ENCODE measurements at regions not wholly inside any gene's neighbourhood (a gene's known extent, or its start where the extent isn't known, plus 50 kb on each side); places are given as distances from the start of the nearest gene placed in this dataset.
"Not testable (repeated sequence)": the region's sequence is repeated elsewhere in the genome, so short reads cannot be mapped to it uniquely, and the experiment has no call there.

DNA sequence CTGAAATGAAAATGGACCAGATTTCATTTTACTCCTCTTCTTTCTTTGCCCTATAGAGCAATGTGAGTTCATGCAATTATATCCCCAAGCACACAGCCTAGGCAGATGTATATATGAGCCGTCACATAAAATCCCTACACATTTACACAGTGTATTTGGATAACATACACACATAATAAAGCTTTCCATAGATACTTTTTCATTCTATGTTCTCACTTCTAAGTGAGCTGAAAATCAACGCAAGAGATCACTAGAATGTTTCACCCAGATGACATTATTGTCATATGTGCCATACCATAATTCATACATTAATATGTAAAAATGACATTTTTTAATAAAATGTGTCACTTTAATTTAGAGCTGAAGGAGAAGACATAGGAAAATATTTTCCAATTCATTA is 129.4 kb downstream of the INHBA start:
- CTCF ChIA-PET: no interaction called here
- intact Hi-C loops (cut with micrococcal nuclease): no loop called here
- peaks cover 2% of the 10 kb centered on the region for H3K36me3 Mint-ChIP-seq
- no peak overlapping the region for H3K27ac Mint-ChIP-seq
- H3K4me1 Mint-ChIP-seq (ENCODE audit: low read depth): no peaks in the 10 kb centered on the region
- no peak overlapping the region for H3K4me3 Mint-ChIP-seq
- peaks cover 2% of the 10 kb centered on the region for H3K9me3 Mint-ChIP-seq
- DNase-seq: no peak
- H3K27me3 Mint-ChIP-seq: no peaks in the 10 kb centered on the region
- POLR2A ChIA-PET: no interaction called here

DNA sequence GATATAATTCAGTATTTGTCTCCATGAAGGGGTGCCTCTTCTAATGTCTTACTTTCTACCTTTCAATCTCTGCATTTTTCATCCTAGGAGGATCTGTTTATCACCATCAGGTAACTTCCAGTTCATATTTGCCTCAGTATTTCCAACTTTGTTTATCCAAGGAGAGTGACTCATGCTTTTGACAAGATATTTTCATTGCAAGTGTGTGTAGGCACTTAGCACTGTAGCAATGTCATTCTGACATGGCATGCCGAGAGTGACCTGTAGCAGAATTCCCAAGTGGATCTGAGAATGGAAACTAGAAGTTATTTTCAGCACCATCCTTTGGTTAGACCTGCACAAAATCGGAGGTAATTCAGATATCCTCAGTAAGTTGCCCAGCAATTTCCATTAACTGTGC is 129.9 kb downstream of the INHBA start:
- POLR2A ChIA-PET: no interaction called here
- Mint-ChIP-seq H3K9me3 (peaks cover 2% of the 10 kb centered on the region), H3K4me1 (ENCODE audit: low read depth) (no peaks in the 10 kb centered on the region), H3K27ac (no peak overlapping the region), H3K27me3 (no peaks in the 10 kb centered on the region), H3K4me3 (no peak overlapping the region), H3K36me3 (peaks cover 2% of the 10 kb centered on the region)
- DNase-seq: no peak
- intact Hi-C loops (cut with micrococcal nuclease): no loop called here
- CTCF ChIA-PET: no interaction called here

DNA sequence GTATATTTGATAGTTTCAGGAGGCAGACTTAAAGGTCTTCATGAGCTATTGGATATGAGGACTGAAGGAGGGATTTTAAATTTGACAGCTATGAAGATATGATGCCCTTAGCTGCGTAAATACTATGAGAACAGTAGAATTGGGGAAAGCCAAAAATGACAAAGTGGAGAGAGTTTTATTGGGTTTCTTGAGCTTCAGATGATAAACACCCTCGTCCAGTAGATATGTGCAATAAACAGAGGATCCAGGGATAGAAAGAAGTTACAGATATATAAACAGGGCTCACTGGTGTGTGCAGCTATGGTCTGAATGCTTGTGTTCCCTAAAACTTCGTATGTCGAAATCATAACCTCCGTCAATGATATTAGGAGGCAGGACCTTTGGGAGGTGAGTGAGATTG is 131.3 kb downstream of the INHBA start:
- POLR2A ChIA-PET: no interaction called here
- H3K27me3 Mint-ChIP-seq: no peaks in the 10 kb centered on the region
- H3K4me1 Mint-ChIP-seq (ENCODE audit: low read depth): no peaks in the 10 kb centered on the region
- DNase-seq: no peak
- intact Hi-C loops (cut with micrococcal nuclease): no loop called here
- no peak overlapping the region for H3K27ac Mint-ChIP-seq
- H3K4me3 Mint-ChIP-seq: no peak overlapping the region
- CTCF ChIA-PET: no interaction called here
- H3K9me3 Mint-ChIP-seq: no peaks in the 10 kb centered on the region
- H3K36me3 Mint-ChIP-seq: peaks cover 2% of the 10 kb centered on the region

DNA sequence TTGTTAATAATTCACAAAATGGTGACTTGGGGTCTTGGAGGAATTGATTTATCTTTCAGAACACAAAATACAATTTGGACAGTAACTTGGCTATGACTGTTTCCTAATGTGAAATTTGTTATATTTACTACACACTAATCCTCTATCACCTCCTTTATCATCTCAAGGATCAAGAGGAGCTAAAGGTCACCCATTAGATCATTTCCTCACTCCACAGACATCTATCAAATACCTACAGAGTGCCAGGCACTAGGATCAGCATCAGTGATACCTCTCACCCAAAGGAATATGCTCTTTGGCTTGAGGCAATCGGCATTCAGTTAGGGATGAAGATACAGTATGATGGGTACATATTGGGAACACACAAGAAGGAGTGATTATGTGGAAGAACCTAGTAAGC is 132.1 kb downstream of the INHBA start:
- H3K36me3 Mint-ChIP-seq: no peaks in the 10 kb centered on the region

DNA sequence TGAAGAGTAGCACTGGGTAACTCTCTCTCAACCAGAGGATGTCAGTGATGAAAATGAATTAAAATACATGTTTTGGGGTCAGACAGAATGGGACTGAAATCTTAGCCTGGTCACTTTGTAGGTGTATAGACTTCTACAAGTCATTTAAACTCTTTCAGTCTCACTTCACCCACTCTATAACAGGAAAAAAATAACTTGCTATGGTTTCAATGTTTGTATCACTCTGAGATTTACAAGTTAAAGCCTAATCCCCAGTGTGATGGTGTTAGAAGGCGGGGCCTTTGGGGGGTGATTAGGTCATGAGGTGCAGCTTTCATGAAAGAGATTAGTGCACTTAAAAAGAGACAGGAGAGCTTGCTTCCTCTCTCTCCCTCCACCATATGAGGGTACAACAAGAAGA is 134.8 kb downstream of the INHBA start:
- no peaks in the 10 kb centered on the region for H3K27me3 Mint-ChIP-seq
- intact Hi-C loops (cut with micrococcal nuclease): no loop called here
- no peaks in the 10 kb centered on the region for H3K9me3 Mint-ChIP-seq
- H3K36me3 Mint-ChIP-seq: no peaks in the 10 kb centered on the region
- ChIA-PET CTCF (no interaction called here), POLR2A (no interaction called here)
- H3K27ac Mint-ChIP-seq: no peak overlapping the region
- no peak for DNase-seq
- no peak overlapping the region for H3K4me3 Mint-ChIP-seq
- H3K4me1 Mint-ChIP-seq (ENCODE audit: low read depth): no peaks in the 10 kb centered on the region

More for the DNA sequence above, 132.1 kb downstream of the INHBA start:
- intact Hi-C loops (cut with micrococcal nuclease): no loop called here
- H3K9me3 Mint-ChIP-seq: no peaks in the 10 kb centered on the region
- H3K4me1 Mint-ChIP-seq (ENCODE audit: low read depth): no peaks in the 10 kb centered on the region
- H3K4me3 Mint-ChIP-seq: no peak overlapping the region
- H3K27me3 Mint-ChIP-seq: no peaks in the 10 kb centered on the region
- ChIA-PET CTCF (no interaction called here), POLR2A (no interaction called here)
- DNase-seq: no peak
- no peak overlapping the region for H3K27ac Mint-ChIP-seq

DNA sequence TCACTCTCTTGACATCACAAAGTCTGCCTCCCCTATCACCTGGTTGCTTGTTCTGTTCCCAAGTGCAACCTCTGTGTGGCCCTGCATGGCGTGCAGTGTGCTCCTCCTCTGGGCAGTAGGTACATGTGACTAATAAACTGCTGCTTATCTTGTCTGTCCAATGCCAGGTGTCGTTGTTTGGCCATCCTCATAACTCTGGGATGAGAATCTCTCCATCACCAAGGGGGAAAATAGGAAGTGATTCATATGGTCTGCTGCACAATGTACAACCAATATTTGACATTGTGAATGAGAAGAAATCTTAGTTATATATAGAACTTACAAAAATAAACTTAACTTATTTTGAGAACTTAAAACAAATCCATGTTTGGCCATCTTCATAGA is 135.2 kb downstream of the INHBA start:
- Mint-ChIP-seq H3K4me1 (ENCODE audit: low read depth) (no peaks in the 10 kb centered on the region), H3K27ac (no peak overlapping the region), H3K4me3 (no peak overlapping the region), H3K36me3 (no peaks in the 10 kb centered on the region), H3K9me3 (no peaks in the 10 kb centered on the region), H3K27me3 (no peaks in the 10 kb centered on the region)
- POLR2A ChIA-PET: no interaction called here
- DNase-seq: no peak
- CTCF ChIA-PET: no interaction called here
- intact Hi-C loops (cut with micrococcal nuclease): no loop called here

DNA sequence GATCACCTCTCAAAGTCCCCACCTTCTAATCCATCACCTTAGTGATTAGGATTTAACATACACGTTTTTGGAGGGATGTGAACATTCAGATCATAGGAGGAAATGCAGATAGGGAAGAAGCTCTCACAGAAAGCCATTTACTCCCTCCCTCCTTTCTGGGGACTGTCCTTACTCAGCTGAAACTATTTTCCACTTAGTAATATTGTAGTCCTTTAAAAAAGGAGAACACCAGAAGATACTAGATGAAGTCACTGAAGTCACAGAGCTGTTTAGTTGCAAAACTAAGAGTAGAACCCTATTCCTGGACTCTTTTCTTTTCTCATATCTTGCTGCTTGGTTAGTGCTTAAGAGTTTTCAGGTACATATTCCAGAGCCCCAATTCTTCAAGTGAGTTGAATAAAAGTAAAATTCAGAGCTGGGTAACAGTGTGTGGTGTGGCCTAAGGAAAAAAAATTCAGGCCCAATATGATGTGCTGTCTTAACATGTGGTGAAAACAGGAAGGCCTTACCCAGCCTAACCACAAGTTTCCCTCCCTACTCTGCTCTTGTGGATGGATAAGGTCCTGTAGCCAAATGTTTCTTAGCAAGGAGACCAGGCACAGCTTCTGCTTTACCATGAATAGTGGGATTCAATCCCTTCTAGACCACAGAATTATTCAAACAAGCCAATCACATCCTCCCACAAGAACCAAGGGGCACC is 135.7 kb downstream of the INHBA start:
- CTCF ChIA-PET: no interaction called here
- Mint-ChIP-seq H3K9me3 (no peaks in the 10 kb centered on the region), H3K27me3 (no peaks in the 10 kb centered on the region), H3K4me3 (no peak overlapping the region), H3K27ac (no peak overlapping the region), H3K4me1 (ENCODE audit: low read depth) (no peaks in the 10 kb centered on the region), H3K36me3 (no peaks in the 10 kb centered on the region)
- no peak for DNase-seq
- intact Hi-C loops (cut with micrococcal nuclease): no loop called here
- POLR2A ChIA-PET: no interaction called here

DNA sequence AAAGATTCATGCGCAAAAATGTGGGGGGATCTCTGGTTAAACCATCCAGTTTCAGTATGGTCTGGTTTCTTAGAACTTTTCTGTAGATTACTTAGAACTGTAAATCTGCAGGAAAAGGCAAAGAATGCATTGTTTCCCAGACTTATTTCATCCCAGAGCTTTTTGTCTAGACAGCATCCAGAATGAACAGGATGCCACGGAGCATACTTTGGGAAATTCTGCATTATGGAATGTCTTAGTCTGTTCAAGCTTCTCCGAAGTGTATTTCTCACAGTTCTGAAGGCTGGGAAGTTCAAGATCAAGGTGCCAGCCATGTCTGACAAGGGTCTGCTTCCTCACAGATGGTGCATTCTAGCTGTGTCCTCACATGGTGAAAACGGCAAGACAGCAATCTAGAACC is 136.3 kb downstream of the INHBA start:
- no peaks in the 10 kb centered on the region for H3K27me3 Mint-ChIP-seq
- POLR2A ChIA-PET: no interaction called here
- H3K9me3 Mint-ChIP-seq: no peaks in the 10 kb centered on the region
- intact Hi-C loops (cut with micrococcal nuclease): no loop called here
- H3K4me3 Mint-ChIP-seq: no peak overlapping the region
- no peaks in the 10 kb centered on the region for H3K36me3 Mint-ChIP-seq
- no peaks in the 10 kb centered on the region for H3K4me1 Mint-ChIP-seq (ENCODE audit: low read depth)
- CTCF ChIA-PET: no interaction called here
- DNase-seq: no peak
- H3K27ac Mint-ChIP-seq: no peak overlapping the region

DNA sequence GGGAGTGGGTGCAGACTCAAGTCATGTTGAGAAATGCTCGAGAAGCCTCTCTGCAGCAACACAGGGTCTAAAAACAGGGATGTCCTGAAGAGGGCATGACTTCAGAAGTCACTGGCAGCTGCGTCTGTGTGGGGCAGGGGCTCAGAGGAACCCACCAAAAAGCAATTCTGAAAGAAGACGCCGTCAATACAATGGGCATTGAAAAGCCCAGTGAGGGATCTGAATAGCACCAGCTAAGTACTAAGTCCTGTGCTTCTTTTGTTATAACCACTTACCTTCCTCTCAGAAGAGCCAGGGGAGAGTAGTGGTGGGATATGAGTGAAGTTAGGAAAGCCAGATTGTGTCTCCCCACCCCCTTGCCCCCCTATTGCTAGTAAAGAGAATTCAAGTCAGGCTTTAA is 137.2 kb downstream of the INHBA start:
- Mint-ChIP-seq H3K27me3 (no peaks in the 10 kb centered on the region), H3K4me1 (ENCODE audit: low read depth) (no peaks in the 10 kb centered on the region), H3K36me3 (no peaks in the 10 kb centered on the region), H3K4me3 (no peak overlapping the region), H3K27ac (no peak overlapping the region), H3K9me3 (no peaks in the 10 kb centered on the region)
- POLR2A ChIA-PET: no interaction called here
- CTCF ChIA-PET: no interaction called here
- DNase-seq: no peak
- intact Hi-C loops (cut with micrococcal nuclease): no loop called here

DNA sequence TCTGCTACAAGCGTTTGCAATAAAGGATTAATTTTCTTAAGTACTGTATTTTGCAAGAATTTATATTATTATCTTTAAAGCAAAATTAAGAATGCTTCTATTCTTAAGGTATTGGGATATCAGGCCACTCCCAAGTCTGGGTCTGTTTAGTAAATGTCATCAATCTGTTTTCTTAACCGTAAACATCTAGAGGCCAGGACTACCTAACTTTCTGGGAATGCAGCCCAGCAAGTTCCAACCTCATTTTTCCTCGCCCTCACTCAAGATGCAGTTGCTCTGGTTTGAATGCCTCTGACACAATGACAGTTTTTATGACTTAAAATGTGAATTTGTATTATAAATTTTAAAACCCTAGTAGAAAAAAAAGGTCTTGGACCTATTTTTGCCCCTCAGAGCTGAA is 143.5 kb downstream of the INHBA start:
- Mint-ChIP-seq H3K4me1 (ENCODE audit: low read depth) (no peaks in the 10 kb centered on the region), H3K27ac (no peak overlapping the region), H3K36me3 (no peaks in the 10 kb centered on the region), H3K9me3 (peaks cover 13% of the 10 kb centered on the region), H3K27me3 (no peaks in the 10 kb centered on the region), H3K4me3 (no peak overlapping the region)
- POLR2A ChIA-PET: no interaction called here
- DNase-seq: no peak
- intact Hi-C loops (cut with micrococcal nuclease): no loop called here
- CTCF ChIA-PET: no interaction called here

DNA sequence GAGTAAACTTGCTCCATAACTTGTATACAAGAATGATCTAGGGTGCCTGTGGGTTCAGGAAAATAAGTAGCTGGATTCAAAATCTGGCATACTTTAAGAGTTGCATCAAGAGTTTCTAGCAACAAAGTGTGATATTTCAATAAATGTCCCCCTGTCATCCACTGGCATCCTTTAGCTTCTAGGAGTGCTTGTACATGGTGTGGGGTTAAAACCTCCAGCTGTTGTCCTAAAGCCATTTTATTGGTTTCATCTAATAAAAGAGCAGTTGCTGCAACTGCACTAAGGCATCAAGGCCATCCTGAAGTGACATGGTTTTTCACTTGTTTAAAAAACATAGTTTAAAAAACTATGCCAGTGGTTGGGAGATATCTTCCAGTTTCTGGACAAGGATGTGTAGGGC is 148.4 kb downstream of the INHBA start:
- Mint-ChIP-seq H3K9me3 (peaks cover 27% of the 10 kb centered on the region), H3K4me1 (ENCODE audit: low read depth) (no peaks in the 10 kb centered on the region), H3K4me3 (no peak overlapping the region), H3K27ac (no peak overlapping the region), H3K27me3 (no peaks in the 10 kb centered on the region), H3K36me3 (no peaks in the 10 kb centered on the region)
- ChIA-PET CTCF (no interaction called here), POLR2A (interaction anchor here (0.6 kb wide), 1 partner anchor 176 kb away, joined by 4 read pairs; no protein-coding TSS in a partner anchor)
- intact Hi-C loops (cut with micrococcal nuclease): no loop called here
- no peak for DNase-seq

DNA sequence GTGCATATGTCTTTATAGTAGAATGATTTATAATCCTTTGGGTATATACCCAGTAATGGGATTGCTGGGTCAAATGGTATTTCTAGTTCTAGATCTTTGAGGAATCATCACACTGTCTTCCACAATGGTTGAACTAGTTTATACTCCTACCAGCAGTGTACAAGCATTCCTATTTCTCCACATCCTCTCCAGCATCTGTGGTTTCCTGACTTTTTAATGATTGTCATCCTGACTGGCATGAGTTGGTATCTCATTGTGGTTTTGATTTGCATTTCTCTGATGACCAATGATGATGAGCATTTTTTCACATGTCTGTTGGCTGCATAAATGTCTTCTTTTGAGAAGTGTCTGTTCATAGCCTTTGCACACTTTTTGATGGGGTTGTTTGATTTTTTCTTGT is 152.8 kb downstream of the INHBA start:
- H3K4me1 Mint-ChIP-seq (ENCODE audit: low read depth); H3K36me3 Mint-ChIP-seq; H3K4me3 Mint-ChIP-seq; H3K27me3 Mint-ChIP-seq; H3K27ac Mint-ChIP-seq; CTCF ChIA-PET; DNase-seq; POLR2A ChIA-PET; intact Hi-C loops (cut with micrococcal nuclease): not testable (repeated sequence)
- peaks cover 18% of the 10 kb centered on the region for H3K9me3 Mint-ChIP-seq

DNA sequence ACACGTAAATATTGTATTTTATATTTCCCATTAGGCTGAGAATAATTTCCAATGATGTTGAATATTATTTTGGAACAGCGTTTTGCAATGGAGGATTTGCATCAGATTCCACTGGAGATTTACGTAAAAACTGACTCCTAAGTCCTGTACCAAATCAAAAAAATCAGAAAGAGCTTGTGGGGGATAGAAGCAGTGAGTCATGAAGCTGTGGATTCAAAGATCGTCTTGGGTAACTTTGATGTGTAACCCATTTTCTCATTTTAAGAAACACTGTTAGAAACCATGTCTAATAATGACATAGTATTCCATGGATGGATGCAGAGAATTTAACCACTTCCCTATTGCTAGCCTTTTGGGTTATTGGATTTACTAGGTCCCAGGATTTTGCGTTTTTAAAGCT is 158.6 kb downstream of the INHBA start:
- no peaks in the 10 kb centered on the region for H3K4me1 Mint-ChIP-seq (ENCODE audit: low read depth)
- CTCF ChIA-PET: no interaction called here
- H3K36me3 Mint-ChIP-seq: no peaks in the 10 kb centered on the region

DNA sequence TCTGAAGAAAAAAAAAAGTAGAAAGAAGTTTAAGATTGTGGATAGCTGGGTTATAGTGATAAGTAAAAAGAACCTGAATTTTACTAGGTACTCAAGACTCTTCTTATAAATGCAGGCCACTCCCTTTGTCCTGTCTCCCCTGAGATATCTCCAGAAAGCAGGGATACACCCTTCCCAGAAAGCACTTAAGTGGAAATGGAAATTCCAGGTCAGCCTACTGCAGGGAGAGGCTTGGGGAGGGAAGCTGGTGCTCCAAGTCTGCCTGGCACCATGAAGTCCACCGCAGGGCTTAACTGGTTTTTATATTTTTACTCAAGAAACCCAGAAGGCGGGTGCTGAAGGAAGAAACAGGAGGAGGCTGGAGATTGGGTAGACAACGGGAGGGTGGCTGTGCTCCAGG is 162.3 kb downstream of the INHBA start:
- H3K4me3 Mint-ChIP-seq: no peak overlapping the region
- ChIA-PET CTCF (no interaction called here), POLR2A (no interaction called here)
- no peak for DNase-seq
- intact Hi-C loops (cut with micrococcal nuclease): no loop called here
- no peaks in the 10 kb centered on the region for H3K4me1 Mint-ChIP-seq (ENCODE audit: low read depth)
- H3K27me3 Mint-ChIP-seq: no peaks in the 10 kb centered on the region
- no peaks in the 10 kb centered on the region for H3K9me3 Mint-ChIP-seq
- H3K36me3 Mint-ChIP-seq: no peaks in the 10 kb centered on the region
- no peak overlapping the region for H3K27ac Mint-ChIP-seq

More for the DNA sequence above, 158.6 kb downstream of the INHBA start:
- Mint-ChIP-seq H3K27me3 (no peaks in the 10 kb centered on the region), H3K9me3 (peaks cover 2% of the 10 kb centered on the region), H3K27ac (no peak overlapping the region), H3K4me3 (no peak overlapping the region)
- POLR2A ChIA-PET: no interaction called here
- intact Hi-C loops (cut with micrococcal nuclease): no loop called here
- DNase-seq: no peak

All from activated CD4-positive, alpha-beta memory T cell treated with anti-CD3 and anti-CD28 coated beads for 36 hours (primary cell).